Common myeloid progenitor, CD34-positive (primary cell): ENCODE measurements at regions not wholly inside any gene's neighbourhood (a gene's known extent, or its start where the extent isn't known, plus 50 kb on each side); places are given as distances from the start of the nearest gene placed in this dataset.
A peak's percentile ranks its signal among the peaks of the same experiment; 100 is the strongest.

Experiments
- CTCF ChIA-PET: fragments of 350-600 bp; sonication (Branson Sonifier 250); formaldehyde crosslinking; loops from one replicate; lab custom pipeline; 2021; ENCODE audit warnings: antibody characterized with exemption; lab: Charles Lee
- POLR2A ChIA-PET: fragments of 350-600 bp; sonication (Branson Sonifier 250); formaldehyde crosslinking; loops from one replicate; lab custom pipeline; 2021; ENCODE audit warnings: antibody characterized with exemption; lab: Charles Lee
- DNase-seq, 3 donors: peaks; one replicate each; pipeline versions ENCODE4 v3.0.0 to v3.0.0-alpha.2; 2013
- H3K27ac ChIP-seq, 2 experiments: 1 replicate in 1 of 2; 2 replicates in 1 of 2; pipeline ENCODE4 v1.7.0; 2013; ENCODE audit warnings: inconsistent platforms in 2 of 2, low read length in 2 of 2, mild to moderate bottlenecking in 2 of 2, low read depth in 1 of 2, moderate library complexity in 1 of 2; ENCODE audit not compliant: severe bottlenecking in 2 of 2, insufficient read depth in 1 of 2, poor library complexity in 1 of 2
- H3K27me3 ChIP-seq, 5 experiments: replicated peaks in 2 of 5; 1 replicate in 3 of 5; 2 replicates in 2 of 5; pipeline versions ENCODE4 v1.6.1 to v1.7.0; 2013; ENCODE audit warnings: low read length in 4 of 5, mild to moderate bottlenecking in 2 of 5, moderate library complexity in 2 of 5, inconsistent platforms in 1 of 5; ENCODE audit not compliant: insufficient read depth in 5 of 5, control insufficient read depth in 4 of 5
- H3K36me3 ChIP-seq, 4 experiments: 1 replicate in 2 of 4; 2 replicates in 2 of 4; pipeline versions ENCODE4 v1.6.1 to v1.7.0; 2013; ENCODE audit warnings: low read length in 3 of 4, control low read depth in 1 of 4, mild to moderate bottlenecking in 1 of 4; ENCODE audit not compliant: control insufficient read depth in 4 of 4, insufficient read depth in 4 of 4
- H3K4me1 ChIP-seq, 4 experiments: 1 replicate in 3 of 4; 2 replicates in 1 of 4; pipeline versions ENCODE4 v1.6.1 to v1.7.1; 2013; ENCODE audit warnings: low read length in 3 of 4, mild to moderate bottlenecking in 3 of 4, control low read depth in 1 of 4, inconsistent platforms in 1 of 4, moderate library complexity in 1 of 4; ENCODE audit not compliant: control insufficient read depth in 4 of 4, insufficient read depth in 4 of 4; ENCODE audit errors: control extremely low read depth in 1 of 4
- H3K4me3 ChIP-seq, 7 experiments: 1 replicate in 4 of 7; 2 replicates in 3 of 7; pipeline versions ENCODE4 v1.5.1 to v1.7.0; 2013; ENCODE audit warnings: mild to moderate bottlenecking in 7 of 7, low read length in 6 of 7, moderate library complexity in 6 of 7, inconsistent platforms in 2 of 7, low read depth in 2 of 7, control low read depth in 1 of 7; ENCODE audit not compliant: insufficient read depth in 4 of 7, control insufficient read depth in 1 of 7; ENCODE audit errors: extremely low read depth in 1 of 7
- H3K9me3 ChIP-seq, 5 experiments: 1 replicate in 4 of 5; 2 replicates in 1 of 5; pipeline versions ENCODE4 v1.6.1 to v1.7.1; 2013; ENCODE audit warnings: low read length in 4 of 5, mild to moderate bottlenecking in 2 of 5, inconsistent platforms in 1 of 5, low read depth in 1 of 5, moderate library complexity in 1 of 5; ENCODE audit not compliant: control insufficient read depth in 4 of 5, insufficient read depth in 2 of 5; ENCODE audit errors: control extremely low read depth in 1 of 5
- WGBS: methylation state at CpG from one replicate; pipeline ENCODE4 v1.1.5; 2013; ENCODE audit not compliant: insufficient coverage; 5-methylcytosine and 5-hydroxymethylcytosine counted together

- ChIA-PET CTCF (interaction anchor here (1.1 to 1.5 kb wide), 2 partner anchors 34 to 148 kb away, joined by 3 read pairs; no protein-coding TSS in a partner anchor), POLR2A (no interaction called here)
- WGBS, result 90% methylated on average over 3 of the region's 9 CpGs
Observed at GRCh38 chr1:43059640-43060574, 101.2 kb upstream of the SLC2A1 start.

GRCh38 chr1:43058545-43059360, 100.1 kb upstream of the SLC2A1 start:
- no peaks in the 10 kb centered on the region for H3K36me3 ChIP-seq
- peak overlapping the region in 5 of 7 experiments; percentile 26 to 63 (median 38) for H3K4me3 ChIP-seq
- WGBS, result 9% methylated on average over 11 of the region's 12 CpGs
- ChIA-PET POLR2A (no interaction called here), CTCF (interaction anchor here (0.9 to 1.0 kb wide), 4 partner anchors 10 to 145 kb away, joined by 3 to 4 read pairs (median 3); no protein-coding TSS in a partner anchor)
- no peaks in the 10 kb centered on the region for H3K9me3 ChIP-seq
- peaks cover 5 to 11% (median 6%) of the 10 kb centered on the region in 4 experiments for H3K4me1 ChIP-seq
- no peak overlapping the region for H3K27ac ChIP-seq
- H3K27me3 ChIP-seq, result no peaks in the 10 kb centered on the region
- DNase-seq, result peak; percentile 27 to 53 (median 52)

More at GRCh38 chr1:43059640-43060574, 101.2 kb upstream of the SLC2A1 start:
- H3K27me3 ChIP-seq, result no peaks in the 10 kb centered on the region
- no peak for DNase-seq
- H3K27ac ChIP-seq, result no peak overlapping the region
- no peaks in the 10 kb centered on the region for H3K36me3 ChIP-seq
- no peak overlapping the region for H3K4me3 ChIP-seq
- no peaks in the 10 kb centered on the region for H3K9me3 ChIP-seq
- H3K4me1 ChIP-seq, result peaks cover 5 to 11% (median 6%) of the 10 kb centered on the region in 4 experiments

- Histone ChIP-seq H3K36me3 (no peaks in the 10 kb centered on the region), H3K4me1 (peaks cover 5 to 11% (median 6%) of the 10 kb centered on the region in 4 experiments), H3K4me3 (peak overlapping the region in 1 of 7 experiments; percentile 63), H3K27ac (no peak overlapping the region), H3K9me3 (no peaks in the 10 kb centered on the region), H3K27me3 (no peaks in the 10 kb centered on the region)
- 95% methylated on average over 9 of the region's 11 CpGs for whole genome bisulfite sequencing
- POLR2A ChIA-PET, result no interaction called here
- CTCF ChIA-PET, result interaction anchor here (1.0 kb wide), 1 partner anchor 145 kb away, joined by 4 read pairs; no protein-coding TSS in a partner anchor
- DNase-seq, result no peak
Observed at GRCh38 chr1:43058056-43058455, 99.4 kb upstream of the SLC2A1 start.

- Histone ChIP-seq H3K9me3 (no peaks in the 10 kb centered on the region), H3K27me3 (no peaks in the 10 kb centered on the region), H3K4me3 (no peak overlapping the region), H3K27ac (no peak overlapping the region), H3K36me3 (no peaks in the 10 kb centered on the region), H3K4me1 (peaks cover 5 to 11% (median 6%) of the 10 kb centered on the region in 4 experiments)
- DNase-seq, result no peak
- 100% methylated on average over 5 of the region's 7 CpGs for WGBS
- ChIA-PET POLR2A (no interaction called here), CTCF (no interaction called here)
Observed at GRCh38 chr1:43057567-43057966, 98.9 kb upstream of the SLC2A1 start.

- no peaks in the 10 kb centered on the region for H3K27me3 ChIP-seq
- H3K4me1 ChIP-seq, result peaks cover 5 to 11% (median 6%) of the 10 kb centered on the region in 4 experiments
- H3K36me3 ChIP-seq, result no peaks in the 10 kb centered on the region
- WGBS, result 100% methylated on average over 3 of the region's 4 CpGs
- POLR2A ChIA-PET, result no interaction called here
- no peaks in the 10 kb centered on the region for H3K9me3 ChIP-seq
- H3K27ac ChIP-seq, result no peak overlapping the region
- no peak for DNase-seq
- CTCF ChIA-PET, result interaction anchor here (1.0 kb wide), 1 partner anchor 280 kb away, joined by 3 read pairs; no protein-coding TSS in a partner anchor
- no peak overlapping the region for H3K4me3 ChIP-seq
Observed at GRCh38 chr1:43056981-43057391, 98.3 kb upstream of the SLC2A1 start.

- no peak overlapping the region for H3K4me3 ChIP-seq
- no peak overlapping the region for H3K27ac ChIP-seq
- ChIA-PET POLR2A (no interaction called here), CTCF (interaction anchor here (1.0 kb wide), 1 partner anchor 279 kb away, joined by 3 read pairs; no protein-coding TSS in a partner anchor)
- DNase-seq, result no peak
- H3K9me3 ChIP-seq, result no peaks in the 10 kb centered on the region
- 79% methylated on average over 5 of the region's 5 CpGs for WGBS
- no peaks in the 10 kb centered on the region for H3K27me3 ChIP-seq
- H3K36me3 ChIP-seq, result no peaks in the 10 kb centered on the region
- H3K4me1 ChIP-seq, result peaks cover 5 to 11% (median 6%) of the 10 kb centered on the region in 4 experiments
Observed at GRCh38 chr1:43056460-43056859, 97.8 kb upstream of the SLC2A1 start.
